ENCODE measurements at regions not wholly inside any gene's neighbourhood (a gene's known extent, or its start where the extent isn't known, plus 50 kb on each side); places are given as distances from the start of the nearest gene placed in this dataset.

GRCh38 chr5:158435161-158435616 is 576.2 kb upstream of the CLINT1 start:
- no peak for DNase-seq

GRCh38 chr5:158434749-158435148 is 575.8 kb upstream of the CLINT1 start:
- no peak for DNase-seq

GRCh38 chr5:158433634-158434033 is 574.7 kb upstream of the CLINT1 start:
- DNase-seq: no peak

GRCh38 chr5:158431369-158432029 is 572.6 kb upstream of the CLINT1 start:
- no peak for DNase-seq

GRCh38 chr5:158430798-158431167 is 571.8 kb upstream of the CLINT1 start:
- DNase-seq: no peak

GRCh38 chr5:158430166-158430797 is 571.3 kb upstream of the CLINT1 start:
- no peak for DNase-seq

- no peak for DNase-seq
These were observed 570.6 kb upstream of the CLINT1 start for GRCh38 chr5:158429564-158429963.

GRCh38 chr5:158423623-158424200 is 564.8 kb upstream of the CLINT1 start:
- DNase-seq: no peak

- DNase-seq: no peak
These were observed 563.9 kb upstream of the CLINT1 start for GRCh38 chr5:158422653-158423515.

- no peak for DNase-seq
These were observed 562.4 kb upstream of the CLINT1 start for GRCh38 chr5:158421319-158421718.

- no peak for DNase-seq
These were observed 560.2 kb upstream of the CLINT1 start for GRCh38 chr5:158419186-158419585.

- no peak for DNase-seq
These were observed 555.8 kb upstream of the CLINT1 start for GRCh38 chr5:158414780-158415179.

GRCh38 chr5:158414333-158414762 is 555.4 kb upstream of the CLINT1 start:
- DNase-seq: no peak

- no peak for DNase-seq
These were observed 554.3 kb upstream of the CLINT1 start for GRCh38 chr5:158413122-158413680.

- DNase-seq: no peak
These were observed 552.0 kb upstream of the CLINT1 start for GRCh38 chr5:158410976-158411375.

GRCh38 chr5:158409507-158409906 is 550.6 kb upstream of the CLINT1 start:
- no peak for DNase-seq

GRCh38 chr5:158407824-158408195 is 548.9 kb upstream of the CLINT1 start:
- DNase-seq: no peak

- no peak for DNase-seq
These were observed 548.2 kb upstream of the CLINT1 start for GRCh38 chr5:158406884-158407823.

- DNase-seq: no peak
These were observed 539.6 kb upstream of the CLINT1 start for GRCh38 chr5:158398360-158399201.

GRCh38 chr5:158397278-158397677 is 538.3 kb upstream of the CLINT1 start:
- DNase-seq: no peak

- DNase-seq: no peak
These were observed 535.2 kb upstream of the CLINT1 start for GRCh38 chr5:158394102-158394501.
